ENCODE measurements at regions not wholly inside any gene's neighbourhood (a gene's known extent, or its start where the extent isn't known, plus 50 kb on each side); places are given as distances from the start of the nearest gene placed in this dataset.

DNA sequence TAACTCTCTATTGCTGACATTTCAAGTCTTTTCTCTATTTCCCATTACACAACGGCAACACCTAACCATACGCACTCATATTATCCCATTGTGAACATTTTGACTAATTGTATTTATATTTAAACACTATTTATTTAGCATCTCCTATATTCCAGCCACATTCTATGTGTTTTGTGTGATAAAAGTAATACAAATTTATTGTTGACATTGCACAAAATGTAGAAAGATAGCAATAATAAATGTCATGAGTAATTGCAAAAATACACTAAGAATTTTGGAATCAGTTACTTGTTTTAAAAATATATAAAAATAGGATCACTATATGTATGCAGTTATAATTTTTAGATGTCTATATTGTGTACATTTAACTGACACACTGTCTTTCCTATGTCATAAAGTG lies 413.0 kb upstream of the PTPRD start:
- TF ChIP-seq, protein P1, sequence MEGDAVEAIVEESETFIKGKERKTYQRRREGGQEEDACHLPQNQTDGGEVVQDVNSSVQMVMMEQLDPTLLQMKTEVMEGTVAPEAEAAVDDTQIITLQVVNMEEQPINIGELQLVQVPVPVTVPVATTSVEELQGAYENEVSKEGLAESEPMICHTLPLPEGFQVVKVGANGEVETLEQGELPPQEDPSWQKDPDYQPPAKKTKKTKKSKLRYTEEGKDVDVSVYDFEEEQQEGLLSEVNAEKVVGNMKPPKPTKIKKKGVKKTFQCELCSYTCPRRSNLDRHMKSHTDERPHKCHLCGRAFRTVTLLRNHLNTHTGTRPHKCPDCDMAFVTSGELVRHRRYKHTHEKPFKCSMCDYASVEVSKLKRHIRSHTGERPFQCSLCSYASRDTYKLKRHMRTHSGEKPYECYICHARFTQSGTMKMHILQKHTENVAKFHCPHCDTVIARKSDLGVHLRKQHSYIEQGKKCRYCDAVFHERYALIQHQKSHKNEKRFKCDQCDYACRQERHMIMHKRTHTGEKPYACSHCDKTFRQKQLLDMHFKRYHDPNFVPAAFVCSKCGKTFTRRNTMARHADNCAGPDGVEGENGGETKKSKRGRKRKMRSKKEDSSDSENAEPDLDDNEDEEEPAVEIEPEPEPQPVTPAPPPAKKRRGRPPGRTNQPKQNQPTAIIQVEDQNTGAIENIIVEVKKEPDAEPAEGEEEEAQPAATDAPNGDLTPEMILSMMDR (IDR thresholded peaks at IDR 0.05; ENCODE audit: insufficient read depth, low read depth, low read length) = no peak

DNA sequence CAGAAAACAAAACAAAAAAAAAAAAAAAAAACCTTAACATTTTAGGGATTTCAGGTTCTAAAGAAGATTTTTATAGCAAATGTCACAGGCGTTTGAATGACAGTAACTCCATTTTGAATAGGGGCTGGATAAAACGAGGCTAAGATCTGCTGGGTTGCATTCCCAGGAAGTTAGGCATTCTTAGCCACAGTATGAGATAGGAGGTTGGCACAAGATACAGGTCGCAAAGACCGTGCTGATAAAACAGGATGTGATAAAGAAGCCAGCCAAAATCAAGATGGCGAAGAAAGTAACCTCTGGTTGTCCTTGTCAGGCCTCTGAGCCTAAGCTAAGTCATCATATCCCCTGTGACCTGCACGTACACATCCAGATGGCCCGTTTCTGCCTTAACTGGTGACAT lies 425.6 kb upstream of the PTPRD start:
- TF ChIP-seq, protein P1 (IDR thresholded peaks at IDR 0.05; ENCODE audit: insufficient read depth, low read depth, low read length) = no peak
- no peak overlapping the region for H3K4me3 ChIP-seq (ENCODE audit: low read depth, low read length)
- POLR2A ChIA-PET = no interaction called here
- DNase-seq (ENCODE audit: low read depth) = no peak
- no peaks in the 10 kb centered on the region for H3K36me3 ChIP-seq (ENCODE audit: control insufficient read depth, insufficient read depth, low read length)
- no peaks in the 10 kb centered on the region for H3K27me3 ChIP-seq (ENCODE audit: control insufficient read depth, insufficient read depth, low read length)
- CTCF ChIA-PET = no interaction called here

More for the DNA sequence above, 413.0 kb upstream of the PTPRD start:
- Histone ChIP-seq H3K4me3 (ENCODE audit: low read depth, low read length) (no peak overlapping the region), H3K27me3 (ENCODE audit: control insufficient read depth, insufficient read depth, low read length) (no peaks in the 10 kb centered on the region), H3K36me3 (ENCODE audit: control insufficient read depth, insufficient read depth, low read length) (no peaks in the 10 kb centered on the region)
- POLR2A ChIA-PET = no interaction called here
- CTCF ChIA-PET = no interaction called here
- DNase-seq (ENCODE audit: low read depth) = no peak

DNA sequence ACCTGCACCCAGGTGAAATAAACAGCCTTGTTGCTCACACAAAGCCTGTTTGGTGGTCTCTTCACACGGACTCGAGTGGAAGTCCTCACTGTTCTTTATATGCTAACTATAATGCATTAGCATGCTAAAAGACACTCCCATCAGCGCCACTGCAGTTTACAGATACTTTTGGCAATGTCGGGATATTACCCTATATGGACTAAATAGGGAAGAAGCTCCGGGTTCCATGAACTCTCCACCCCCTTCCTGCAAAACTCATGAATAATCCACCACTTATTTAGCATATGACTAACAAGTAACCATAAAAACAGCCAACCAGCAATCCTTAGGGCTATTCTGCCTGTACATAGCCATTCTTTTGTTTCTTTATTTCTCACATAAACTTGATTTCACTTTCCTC lies 426.2 kb upstream of the PTPRD start:
- H3K36me3 ChIP-seq (ENCODE audit: control insufficient read depth, insufficient read depth, low read length) = no peaks in the 10 kb centered on the region
- H3K27me3 ChIP-seq (ENCODE audit: control insufficient read depth, insufficient read depth, low read length) = no peaks in the 10 kb centered on the region
- ChIA-PET CTCF (no interaction called here), POLR2A (no interaction called here)
- no peak for DNase-seq (ENCODE audit: low read depth)
- TF ChIP-seq, protein P1 (IDR thresholded peaks at IDR 0.05; ENCODE audit: insufficient read depth, low read depth, low read length) = no peak
- no peak overlapping the region for H3K4me3 ChIP-seq (ENCODE audit: low read depth, low read length)

DNA sequence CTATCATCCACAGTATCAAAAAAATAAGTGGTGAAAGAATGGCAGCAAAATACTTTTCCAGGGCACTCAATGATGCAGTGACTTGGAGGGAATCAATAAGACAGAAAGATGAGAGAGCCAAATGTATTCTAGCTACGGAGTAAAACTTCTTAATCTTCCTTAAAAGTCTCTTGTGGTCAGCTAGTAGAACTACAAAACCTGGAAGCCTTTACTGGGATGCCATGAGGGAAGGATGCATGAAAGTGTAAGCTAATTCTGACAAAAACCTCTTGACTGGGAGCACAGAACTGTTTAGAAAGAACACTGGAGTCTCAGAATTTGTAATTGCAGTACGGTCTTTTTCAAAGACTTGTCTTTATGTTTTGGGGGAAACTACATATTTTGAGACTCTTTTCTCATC lies 432.8 kb upstream of the PTPRD start:
- CTCF ChIA-PET = interaction anchor here (0.7 kb wide), 1 partner anchor 32 kb away, joined by 4 read pairs; no protein-coding TSS in a partner anchor
- Histone ChIP-seq H3K36me3 (ENCODE audit: control insufficient read depth, insufficient read depth, low read length) (no peaks in the 10 kb centered on the region), H3K27me3 (ENCODE audit: control insufficient read depth, insufficient read depth, low read length) (no peaks in the 10 kb centered on the region), H3K4me3 (ENCODE audit: low read depth, low read length) (no peak overlapping the region)
- no peak for DNase-seq (ENCODE audit: low read depth)
- TF ChIP-seq, protein P1 (IDR thresholded peaks at IDR 0.05; ENCODE audit: insufficient read depth, low read depth, low read length) = no peak
- POLR2A ChIA-PET = no interaction called here

DNA sequence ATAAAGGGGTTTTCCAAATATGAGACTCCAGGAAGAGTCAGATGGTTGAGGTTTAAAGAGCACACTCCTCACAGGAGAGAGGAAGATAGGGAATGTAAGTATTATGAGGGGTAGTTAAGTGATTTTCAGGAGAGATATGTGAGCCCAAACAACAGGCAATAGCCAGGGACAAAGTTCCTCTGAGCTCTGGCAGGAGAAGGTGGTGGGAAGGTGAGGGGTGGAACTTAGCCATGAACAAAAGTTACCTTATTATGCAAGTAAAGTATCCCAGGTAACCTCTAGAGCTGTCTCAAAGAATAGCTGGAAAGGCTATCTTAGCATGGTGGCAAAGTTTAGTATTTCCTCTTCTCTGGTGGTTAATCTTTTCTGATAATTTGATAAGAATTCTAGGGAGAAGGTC lies 450.5 kb upstream of the PTPRD start:
- ChIA-PET CTCF (no interaction called here), POLR2A (no interaction called here)
- DNase-seq (ENCODE audit: low read depth) = no peak
- no peaks in the 10 kb centered on the region for H3K27me3 ChIP-seq (ENCODE audit: control insufficient read depth, insufficient read depth, low read length)
- no peaks in the 10 kb centered on the region for H3K36me3 ChIP-seq (ENCODE audit: control insufficient read depth, insufficient read depth, low read length)
- no peak overlapping the region for H3K4me3 ChIP-seq (ENCODE audit: low read depth, low read length)
- TF ChIP-seq, protein P1 (IDR thresholded peaks at IDR 0.05; ENCODE audit: insufficient read depth, low read depth, low read length) = no peak
